GM19395 (cell line): ENCODE measurements at regions not wholly inside any gene's neighbourhood (a gene's known extent, or its start where the extent isn't known, plus 50 kb on each side); places are given as distances from the start of the nearest gene placed in this dataset.

Source experiments
- ATAC-seq: cut with Tn5 transposase; IDR thresholded peaks from one replicate; pipeline ENCODE4 v1.9.1; 2021; ENCODE audit warnings: mild to moderate bottlenecking, moderate library complexity; ENCODE audit not compliant: unreplicated experiment

DNA sequence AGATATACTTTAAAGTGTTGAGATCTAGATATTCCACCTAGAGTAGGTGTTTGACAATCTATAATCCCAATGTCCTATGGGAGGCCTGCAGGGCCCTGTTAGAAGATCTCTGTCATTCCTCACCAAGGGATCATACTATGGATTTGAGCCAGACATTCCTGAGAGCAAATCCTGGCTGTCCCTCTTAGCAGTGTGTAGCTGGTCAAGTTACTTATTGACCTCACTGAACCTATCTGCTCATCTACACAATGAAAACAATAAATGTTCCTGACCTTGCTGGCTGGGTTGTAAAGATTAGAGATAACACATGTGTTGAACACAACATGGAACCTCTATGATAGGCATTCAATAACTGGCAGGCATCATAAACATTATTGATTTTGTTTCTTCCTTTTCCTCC, 265.6 kb upstream of the ATP11B start:
- no peak for ATAC-seq

DNA sequence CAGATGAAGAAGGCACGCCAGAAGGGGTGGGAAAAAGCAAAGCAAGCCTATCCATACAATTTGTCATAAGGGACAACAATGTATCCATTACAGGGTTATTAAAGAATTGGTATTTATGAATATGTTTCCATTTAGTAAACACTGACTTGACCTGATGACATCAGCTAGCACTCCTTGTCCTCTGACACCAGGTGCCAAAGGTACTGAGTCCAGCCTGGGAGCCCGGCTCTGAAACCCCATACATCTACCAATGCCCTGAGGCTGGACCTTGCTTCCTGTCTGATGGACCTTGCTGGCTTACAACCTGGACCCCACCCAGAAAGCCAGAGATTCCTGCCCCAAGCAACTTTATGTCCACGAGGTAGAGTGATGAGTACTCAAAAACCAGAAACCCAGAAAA, 263.0 kb upstream of the ATP11B start:
- ATAC-seq: no peak

DNA sequence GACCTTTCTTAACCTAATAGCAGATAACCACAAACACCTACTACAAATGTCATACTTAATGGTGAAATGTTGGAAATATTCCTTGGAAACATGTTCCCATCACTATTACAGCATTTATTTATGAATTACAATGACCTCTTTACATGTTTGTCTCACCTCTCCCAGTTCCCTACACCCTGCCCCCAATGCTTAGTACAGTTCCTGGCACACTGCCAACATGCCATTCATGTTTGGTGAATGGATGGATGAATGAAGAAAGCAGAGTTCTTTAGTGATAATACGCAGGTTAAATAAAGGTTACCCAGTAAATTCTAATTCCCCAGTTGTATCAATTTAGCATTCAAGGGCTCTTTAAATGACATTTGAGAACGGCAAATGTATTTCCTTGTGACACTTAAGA, 259.9 kb upstream of the ATP11B start:
- ATAC-seq: no peak

DNA sequence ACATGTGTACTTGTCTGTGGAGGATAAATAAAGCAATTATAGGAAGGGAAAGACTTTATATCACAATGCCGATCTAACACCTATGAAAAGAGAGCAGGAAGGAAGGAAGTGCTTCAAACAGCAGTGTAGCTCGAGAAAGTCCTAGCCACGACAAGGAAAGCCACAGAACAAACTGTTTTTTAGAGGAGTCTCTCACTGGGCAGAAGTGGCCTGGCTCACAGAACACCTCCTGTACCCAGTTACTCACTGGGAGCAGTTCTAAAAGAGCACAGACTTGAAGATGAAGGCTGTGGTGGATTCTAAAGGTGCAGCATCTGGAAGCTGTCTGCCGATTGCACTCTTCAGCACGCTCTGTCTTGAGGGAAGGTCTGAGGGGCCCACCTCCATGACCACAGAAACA, 248.8 kb upstream of the ATP11B start:
- no peak for ATAC-seq

DNA sequence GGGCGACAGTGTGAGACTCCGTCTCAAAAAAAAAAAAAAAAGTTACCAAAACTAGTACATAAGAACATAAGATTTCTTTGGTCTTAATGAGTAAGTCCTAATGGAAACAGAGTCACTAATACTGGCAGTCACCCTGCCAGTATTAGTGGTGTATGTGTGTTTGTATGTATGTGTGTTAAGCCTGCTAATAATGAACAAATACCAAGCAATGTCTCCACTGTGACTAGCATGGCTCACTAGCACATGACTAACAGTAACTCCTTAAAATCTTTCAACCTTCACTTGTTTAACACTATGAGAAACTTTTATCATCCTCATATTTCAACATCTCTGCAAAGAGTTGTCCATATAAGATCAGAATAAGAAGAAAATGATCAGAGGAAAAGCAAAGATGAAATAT, 231.0 kb upstream of the ATP11B start:
- no peak for ATAC-seq

DNA sequence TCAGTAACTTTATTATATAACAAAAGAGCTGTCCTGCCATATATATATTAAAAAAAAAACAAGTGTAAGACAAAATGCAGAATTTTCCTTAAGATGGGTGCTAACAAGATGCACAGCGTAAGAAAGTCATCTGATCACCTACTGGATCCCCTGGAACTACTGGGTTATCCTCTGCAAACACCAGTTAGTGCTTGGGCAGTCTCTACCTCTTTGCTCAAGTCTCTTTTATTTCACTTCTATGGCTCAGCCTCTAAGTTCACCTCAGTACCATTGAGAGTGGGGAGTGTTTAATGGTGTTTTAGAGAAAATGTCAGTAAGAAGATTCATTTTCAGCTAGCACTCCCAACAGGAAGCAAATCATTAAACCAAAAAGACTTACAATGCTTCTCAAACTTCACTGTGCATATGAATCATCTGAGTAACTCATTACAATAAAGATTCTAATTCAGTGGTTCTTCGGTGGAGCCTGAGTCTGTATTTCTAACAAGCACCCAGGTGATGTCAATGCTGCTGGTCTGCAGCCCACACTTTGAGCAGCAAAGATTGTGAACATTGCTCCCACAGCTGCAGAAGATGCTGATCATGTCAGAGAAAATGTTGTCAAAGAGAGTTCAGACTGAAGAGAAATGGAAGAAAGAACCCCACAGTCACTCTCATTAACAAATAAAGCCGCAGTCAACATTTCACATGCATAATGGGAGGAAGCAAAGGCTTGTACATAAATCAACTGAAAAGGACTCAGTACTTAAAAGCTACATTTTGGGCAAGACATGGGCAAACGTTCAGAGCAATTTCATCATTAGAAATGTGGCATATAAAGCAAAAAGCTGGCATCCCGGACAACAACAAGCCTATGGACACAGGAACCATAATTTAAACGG, 227.1 kb upstream of the ATP11B start:
- no peak for ATAC-seq

DNA sequence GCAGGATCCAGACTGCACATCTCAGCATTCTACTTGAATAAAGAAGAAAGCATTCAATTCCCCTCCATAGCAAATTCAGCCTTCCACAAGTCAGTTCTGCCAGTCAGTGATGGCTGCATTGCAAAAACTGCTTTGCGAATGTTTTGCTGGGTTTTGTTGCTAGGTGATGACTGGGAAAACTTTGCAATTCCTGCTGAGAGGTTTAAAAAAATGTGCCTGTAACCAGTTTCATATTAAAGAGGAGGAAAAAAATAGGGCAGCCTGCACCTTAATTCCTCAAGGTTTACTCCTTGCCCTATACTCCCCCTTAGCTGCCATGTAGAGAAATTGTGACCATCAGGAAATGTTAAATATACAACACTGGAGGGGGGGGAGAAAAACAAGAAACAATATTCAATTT, 225.6 kb upstream of the ATP11B start:
- ATAC-seq: no peak

DNA sequence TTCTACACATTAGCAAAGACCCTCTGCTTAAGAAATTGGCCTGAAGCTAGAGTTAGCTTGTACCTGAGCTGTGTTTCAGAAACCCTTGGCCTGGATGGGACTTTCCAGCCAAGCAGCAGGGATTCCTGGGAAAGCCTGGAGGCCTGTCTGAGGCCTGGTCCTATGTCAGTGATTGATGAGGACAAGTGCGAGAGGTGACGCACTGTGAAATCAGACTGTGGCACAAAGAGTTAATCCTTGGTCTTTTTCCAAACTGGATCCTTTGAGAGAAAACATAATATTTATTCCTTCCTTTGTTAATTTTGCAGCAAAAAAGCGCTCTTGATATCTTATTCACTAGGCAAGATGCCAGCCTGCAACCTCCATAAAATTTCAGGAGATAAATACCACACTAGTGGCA, 225.0 kb upstream of the ATP11B start:
- no peak for ATAC-seq

DNA sequence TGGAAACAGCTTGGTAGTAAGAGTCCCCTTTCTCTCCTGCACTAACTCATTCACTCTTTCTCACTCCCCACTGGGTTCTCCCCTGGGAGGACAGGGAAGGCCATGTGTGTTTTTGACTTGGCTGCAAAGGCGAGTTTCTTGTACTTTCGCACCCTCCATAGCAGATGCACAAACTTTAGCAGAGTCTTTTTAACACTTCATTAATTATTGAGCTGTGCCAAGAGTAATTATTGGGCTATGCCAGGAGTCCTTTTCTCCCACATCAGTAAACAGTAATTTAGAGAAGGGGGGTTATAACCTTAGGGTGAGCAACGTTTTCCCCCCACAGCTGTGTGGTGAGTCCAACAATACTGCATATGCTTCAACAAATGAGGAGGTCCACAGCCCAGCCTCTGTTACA, 224.4 kb upstream of the ATP11B start:
- ATAC-seq: no peak

DNA sequence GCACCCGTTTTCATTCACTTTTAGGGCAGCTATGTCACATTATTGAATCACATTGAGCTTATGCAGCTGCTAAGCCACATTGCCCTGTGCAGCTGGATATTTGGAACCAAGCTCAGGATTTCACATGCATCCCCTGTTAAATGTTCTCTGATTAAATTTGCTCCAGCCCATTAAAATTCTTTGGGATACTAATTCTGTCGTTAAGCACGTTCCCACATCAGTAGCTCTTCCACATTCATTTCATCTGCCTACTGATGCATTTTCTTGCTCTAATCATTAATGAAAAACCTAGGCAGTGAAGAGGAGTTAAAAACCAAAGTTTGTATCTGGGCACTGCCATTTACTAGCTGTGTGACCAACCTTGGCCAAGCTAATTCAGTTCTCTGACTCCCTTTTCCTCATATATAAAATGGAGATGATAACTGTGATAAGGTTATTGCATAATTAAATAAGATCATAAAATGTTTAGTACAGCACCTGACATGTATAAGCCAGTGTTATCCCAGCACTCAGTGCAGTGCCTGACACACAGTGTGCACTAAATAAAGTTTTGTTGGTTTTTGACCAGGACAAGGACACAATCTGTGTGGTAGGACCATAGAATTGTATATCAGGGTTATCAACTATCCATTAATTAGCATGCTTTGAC, 222.2 kb upstream of the ATP11B start:
- no peak for ATAC-seq

DNA sequence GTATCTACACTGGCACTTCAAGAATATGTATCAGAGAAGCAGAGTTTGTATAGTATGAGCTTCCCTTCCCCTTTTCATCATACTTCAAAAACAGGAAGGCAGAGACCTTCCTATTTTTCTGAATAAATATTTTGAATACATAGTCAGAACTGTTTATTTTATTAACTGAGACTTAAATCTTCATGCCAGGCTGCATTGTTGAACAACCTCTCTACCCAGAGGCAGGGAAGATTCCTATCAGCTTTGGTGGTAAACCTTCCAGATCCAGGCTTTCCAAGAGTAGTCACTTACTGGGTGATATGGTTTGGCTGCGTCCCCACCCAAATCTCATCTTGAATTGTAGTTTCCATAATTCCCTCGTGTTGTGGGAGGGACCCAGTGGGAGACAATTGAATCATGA, 217.4 kb upstream of the ATP11B start:
- ATAC-seq: no peak

DNA sequence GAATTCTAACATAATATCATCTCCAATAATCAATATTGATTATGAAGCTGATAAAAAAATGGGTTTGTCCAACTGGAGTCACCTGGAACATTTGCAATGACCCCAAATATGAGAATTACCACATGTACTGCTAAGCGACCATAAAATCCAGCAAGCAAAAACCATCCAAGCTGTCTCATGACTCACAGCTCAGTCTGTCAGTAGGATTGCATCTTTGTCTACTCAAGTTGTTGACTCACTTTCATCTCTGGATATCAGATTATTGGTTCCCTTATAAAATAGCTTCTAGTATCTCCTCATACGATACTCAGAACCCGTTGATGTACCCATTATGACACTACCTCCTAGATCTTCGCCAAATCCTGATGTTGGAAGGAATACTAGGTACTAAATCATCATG, 209.8 kb upstream of the ATP11B start:
- no peak for ATAC-seq

DNA sequence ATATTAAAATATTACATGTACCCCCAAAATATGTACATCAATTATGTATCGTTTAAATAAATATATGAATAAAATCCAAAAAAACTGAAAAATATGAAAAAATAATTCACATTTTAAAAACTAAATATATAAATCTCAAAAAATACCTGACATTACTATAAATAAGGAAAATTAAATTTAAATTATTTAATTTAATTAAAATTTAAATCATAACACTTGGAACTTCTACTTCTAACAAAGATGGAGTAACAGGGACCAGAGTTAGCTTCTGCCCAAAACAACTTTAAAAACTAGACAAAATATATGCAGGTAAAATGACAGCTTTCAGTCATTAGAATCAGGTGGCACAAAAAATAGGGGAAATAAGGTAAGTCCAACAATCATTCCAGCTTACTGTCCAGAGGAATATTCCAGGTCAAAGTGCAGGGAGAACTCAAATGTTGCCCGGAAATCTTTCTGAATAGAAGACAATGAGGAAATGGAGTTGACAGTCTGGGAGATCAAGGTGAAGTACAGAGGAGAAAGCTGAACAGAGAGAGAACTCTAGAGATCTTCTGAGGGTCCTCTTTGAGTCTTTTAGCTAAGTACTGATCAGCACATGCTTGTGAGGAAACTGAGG, 207.7 kb upstream of the ATP11B start:
- no peak for ATAC-seq

DNA sequence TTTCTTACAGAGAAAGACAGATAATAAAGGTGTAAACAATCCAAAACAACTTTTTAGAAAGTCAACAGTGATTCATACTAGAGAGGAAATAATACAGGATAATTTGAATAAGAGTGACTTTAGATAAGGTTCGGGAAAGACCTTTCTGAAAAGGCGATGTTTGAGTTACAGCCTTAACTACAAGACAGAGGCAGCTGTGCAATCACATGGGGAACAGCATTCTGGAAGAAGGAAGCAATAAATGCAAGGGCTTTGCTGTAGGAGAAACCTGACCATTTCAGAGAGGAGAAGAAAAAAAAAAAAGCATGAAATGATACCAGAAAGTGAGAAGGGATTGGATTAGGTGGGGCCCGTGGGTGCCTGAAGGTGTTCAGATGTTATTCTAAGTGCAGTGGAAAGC, 200.6 kb upstream of the ATP11B start:
- ATAC-seq: no peak

DNA sequence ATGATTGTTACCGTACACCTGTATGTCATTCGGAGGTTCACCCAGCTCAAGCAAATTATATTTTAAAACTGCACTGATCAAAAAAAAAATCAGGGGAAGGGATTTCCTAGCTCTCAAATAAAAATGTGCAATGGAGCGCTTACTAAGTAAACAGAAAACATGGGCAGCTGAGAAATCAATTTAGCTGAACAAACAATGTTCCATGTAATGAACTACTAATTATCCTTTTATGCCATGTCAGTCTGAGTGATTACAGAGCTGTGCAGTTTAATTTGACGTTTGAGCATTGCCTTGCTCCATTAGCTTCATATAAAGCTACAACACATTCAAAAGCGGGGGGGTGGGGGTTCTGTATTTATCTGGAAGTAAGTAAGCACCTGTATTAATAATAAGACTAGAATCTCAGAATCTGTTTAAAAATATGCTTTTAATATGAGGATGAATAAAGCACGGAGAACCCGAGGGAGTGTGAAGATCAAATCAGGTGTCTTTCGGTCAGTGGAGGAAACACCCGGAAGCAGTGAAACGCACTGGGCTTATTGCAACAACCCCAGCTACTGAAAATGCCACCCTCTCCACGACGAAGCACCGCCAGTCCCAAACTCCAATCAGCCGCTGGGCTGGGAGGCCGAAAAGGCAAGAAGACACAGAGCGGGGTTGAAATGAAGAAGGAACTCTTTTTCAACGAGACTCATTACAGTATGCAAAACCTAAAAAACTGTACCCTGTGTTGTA, 196.5 kb upstream of the ATP11B start:
- no peak for ATAC-seq

DNA sequence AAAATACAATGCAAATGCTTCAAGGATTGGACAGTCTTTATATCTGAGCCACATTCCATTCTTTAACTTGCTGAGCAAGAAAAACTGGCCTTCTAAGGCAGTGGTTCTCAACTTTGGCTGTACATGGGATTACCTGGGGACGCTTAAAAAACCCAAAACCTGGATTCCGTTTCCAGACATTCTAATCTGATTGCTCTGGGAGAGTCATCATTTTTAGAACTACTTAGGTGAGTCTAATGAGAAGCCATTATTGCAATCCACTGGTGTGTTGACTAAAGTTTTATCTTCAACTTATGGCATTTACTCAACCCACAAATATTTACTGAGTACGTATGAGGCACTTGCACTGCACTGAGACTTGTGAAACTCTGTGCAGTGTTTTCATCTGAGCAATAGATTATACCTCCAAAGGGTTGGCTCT, 195.7 kb upstream of the ATP11B start:
- ATAC-seq: no peak

DNA sequence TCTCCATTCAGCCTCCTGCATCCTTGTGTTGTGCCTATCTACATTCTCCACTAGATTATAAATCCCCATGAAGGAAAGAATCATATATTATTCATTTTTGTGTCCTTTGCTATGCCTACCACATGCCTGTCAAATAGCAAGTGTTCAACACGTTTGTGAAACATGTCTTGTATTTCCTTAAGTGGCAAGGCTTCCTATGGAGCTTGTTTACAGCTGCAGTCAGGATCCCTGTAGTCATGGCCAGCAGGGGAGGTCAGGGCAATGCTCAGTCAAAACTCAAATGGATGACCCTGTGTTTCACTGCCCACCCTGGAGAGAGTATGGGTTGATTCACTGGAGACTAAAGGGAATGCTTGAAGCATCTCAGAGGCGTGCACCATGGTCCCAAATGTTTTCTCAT, 191.7 kb upstream of the ATP11B start:
- ATAC-seq: no peak

DNA sequence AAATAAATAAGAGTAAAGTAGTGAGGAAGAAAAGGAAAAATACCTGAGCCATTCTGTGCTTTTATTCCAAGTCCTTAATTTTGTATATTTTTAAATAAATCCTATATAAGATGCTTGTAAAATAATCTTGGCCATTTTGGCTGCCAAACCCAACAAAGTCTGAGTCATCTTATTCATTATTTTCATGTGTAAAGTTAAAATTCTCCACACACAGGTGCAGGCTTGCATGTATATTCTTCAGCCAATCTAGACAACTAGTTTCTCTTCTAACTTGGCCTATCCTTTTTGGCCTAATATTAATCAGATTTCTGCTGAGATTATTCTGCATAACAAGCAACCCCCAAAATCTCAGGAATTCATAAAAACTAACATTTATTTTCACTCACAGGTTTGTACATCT, 189.8 kb upstream of the ATP11B start:
- no peak for ATAC-seq

DNA sequence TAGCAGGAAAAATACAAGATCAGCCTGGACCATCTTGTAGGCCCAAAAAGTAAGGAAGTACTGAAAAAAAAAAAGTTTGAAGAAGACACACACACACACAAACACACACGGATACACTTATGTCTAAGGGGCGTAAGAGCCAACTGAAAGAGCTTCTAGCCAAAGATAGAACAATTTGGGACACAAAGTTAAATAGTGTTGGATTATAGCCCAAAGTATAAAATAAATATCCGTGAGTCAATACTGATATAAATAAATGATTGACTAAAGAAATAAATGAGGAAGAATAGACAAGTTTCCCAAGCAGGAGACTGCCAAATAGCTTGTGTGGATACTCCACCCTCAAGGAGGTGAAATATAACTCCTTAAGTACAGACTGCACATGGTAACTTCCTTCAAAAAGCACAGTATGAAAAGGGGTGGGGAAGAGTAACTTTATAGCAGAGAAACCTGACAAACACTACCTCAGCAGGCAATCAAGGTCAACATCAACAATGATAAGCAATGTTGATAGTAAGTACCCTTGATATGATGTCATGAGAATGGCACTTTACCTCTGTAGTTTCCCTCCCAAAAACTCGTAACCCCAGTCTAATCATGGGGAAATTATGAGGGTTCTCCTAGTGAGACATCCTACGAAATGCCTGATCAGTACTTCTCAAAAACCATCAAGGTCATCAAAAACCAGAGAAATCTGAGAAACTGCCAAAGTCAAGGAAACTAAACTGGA, 187.3 kb upstream of the ATP11B start:
- no peak for ATAC-seq

DNA sequence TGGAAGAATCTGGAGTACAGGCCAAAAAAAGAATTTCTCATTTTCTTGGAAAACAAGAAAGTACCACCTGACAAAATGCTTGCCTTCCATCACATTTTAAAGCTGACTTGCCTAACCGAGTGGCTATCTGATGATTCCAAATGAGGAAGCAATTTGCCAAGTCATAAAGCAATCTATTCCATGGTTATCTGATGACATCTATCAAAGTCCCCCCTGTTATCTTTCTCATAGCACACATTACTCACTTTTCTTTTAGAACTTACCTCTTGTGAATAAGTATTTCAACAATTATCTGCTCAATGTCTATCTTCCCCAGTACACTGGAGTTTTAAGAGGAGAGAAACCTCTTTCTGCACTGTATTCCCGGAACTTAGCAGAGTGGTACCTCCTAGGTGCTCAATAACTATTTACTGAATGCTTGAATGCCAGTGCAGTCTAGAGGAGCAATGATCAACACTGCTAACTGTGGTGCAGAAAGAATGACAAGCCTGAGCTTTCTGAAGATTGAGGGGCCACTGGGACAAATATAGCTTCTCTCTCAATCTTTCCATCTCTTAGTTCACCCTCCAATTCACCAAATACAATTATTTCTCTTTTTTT, 186.3 kb upstream of the ATP11B start:
- ATAC-seq: no peak
